Neutrophil (primary cell): ENCODE measurements at regions not wholly inside any gene's neighbourhood (a gene's known extent, or its start where the extent isn't known, plus 50 kb on each side); places are given as distances from the start of the nearest gene placed in this dataset.
"Not testable (repeated sequence)": the region's sequence is repeated elsewhere in the genome, so short reads cannot be mapped to it uniquely, and the experiment has no call there.

Experiments
- H3K27ac ChIP-seq: fragments of 200-600 bp; sonication (generic); 2 replicates; pipeline ENCODE4 v1.5.1; 2016; ENCODE audit warnings: mild to moderate bottlenecking, moderate library complexity
- H3K27me3 ChIP-seq: fragments of 200-600 bp; sonication (generic); 2 replicates; pipeline ENCODE4 v1.6.0; 2016; ENCODE audit warnings: mild to moderate bottlenecking
- H3K36me3 ChIP-seq: fragments of 200-600 bp; sonication (generic); 2 replicates; pipeline ENCODE4 v1.5.1; 2017
- H3K4me1 ChIP-seq, 2 experiments: fragments of 200-600 bp in 1 of 2; sonication (generic) in 1 of 2; 1 replicate in 1 of 2; 2 replicates in 1 of 2; pipeline versions ENCODE4 v1.5.1 to v1.6.1; 2013 to 2016; ENCODE audit warnings: low read depth in 1 of 2, low read length in 1 of 2, mild to moderate bottlenecking in 1 of 2, moderate library complexity in 1 of 2; ENCODE audit not compliant: control insufficient read depth in 1 of 2, insufficient read depth in 1 of 2
- H3K4me3 ChIP-seq, 2 experiments: fragments of 200-600 bp in 1 of 2; sonication (generic) in 1 of 2; 1 replicate in 1 of 2; 2 replicates in 1 of 2; pipeline ENCODE4 v1.5.1; 2013 to 2016; ENCODE audit warnings: low read depth in 1 of 2, low read length in 1 of 2, mild to moderate bottlenecking in 1 of 2, moderate library complexity in 1 of 2
- H3K9me3 ChIP-seq: fragments of 200-600 bp; sonication (generic); 2 replicates; pipeline ENCODE4 v1.5.1; 2016
- TF ChIP-seq, protein P1 (sequence below): fragments of 200-600 bp; sonication (generic); IDR thresholded peaks from 2 replicates; pipeline ENCODE4 v1.5.1; 2016; ENCODE audit warnings: antibody characterized with exemption

DNA sequence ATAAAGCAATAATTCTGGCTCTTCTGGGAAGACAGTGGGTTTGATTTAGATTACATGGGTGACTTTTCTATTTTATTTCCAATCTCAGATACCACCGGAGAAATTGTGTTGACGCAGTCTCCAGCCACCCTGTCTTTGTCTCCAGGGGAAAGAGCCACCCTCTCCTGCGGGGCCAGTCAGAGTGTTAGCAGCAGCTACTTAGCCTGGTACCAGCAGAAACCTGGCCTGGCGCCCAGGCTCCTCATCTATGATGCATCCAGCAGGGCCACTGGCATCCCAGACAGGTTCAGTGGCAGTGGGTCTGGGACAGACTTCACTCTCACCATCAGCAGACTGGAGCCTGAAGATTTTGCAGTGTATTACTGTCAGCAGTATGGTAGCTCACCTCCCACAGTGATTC is 1347.6 kb downstream of the RPIA start:
- not testable (repeated sequence) for H3K27me3 ChIP-seq, H3K9me3 ChIP-seq, H3K36me3 ChIP-seq, H3K27ac ChIP-seq, H3K4me1 ChIP-seq, H3K4me3 ChIP-seq

DNA sequence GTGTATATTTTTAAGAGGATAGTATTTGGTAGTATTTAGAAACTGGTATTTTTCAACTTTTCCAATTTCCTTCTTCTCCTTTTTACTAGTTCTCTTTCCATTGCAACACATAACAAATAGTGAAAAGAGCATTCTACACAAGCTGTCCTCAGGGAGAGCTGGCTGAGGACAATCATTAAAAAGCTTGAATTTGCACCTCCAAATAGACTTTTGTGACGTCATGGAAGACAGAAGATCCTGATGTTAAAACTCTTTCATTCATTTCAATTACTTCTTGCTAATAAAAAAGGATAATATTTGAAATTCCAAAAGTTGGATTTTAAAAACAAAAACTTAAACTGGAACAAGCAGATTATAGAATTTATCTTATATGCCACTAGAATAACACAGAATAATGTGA is 1356.3 kb downstream of the RPIA start:
- H3K9me3 ChIP-seq, H3K4me1 ChIP-seq, H3K27me3 ChIP-seq, H3K36me3 ChIP-seq, H3K4me3 ChIP-seq, H3K27ac ChIP-seq: not testable (repeated sequence)

GRCh38 chr2:90052113-90052631 is 1360.7 kb downstream of the RPIA start:
- H3K27me3 ChIP-seq, H3K27ac ChIP-seq, H3K4me1 ChIP-seq, H3K9me3 ChIP-seq, H3K4me3 ChIP-seq, H3K36me3 ChIP-seq: not testable (repeated sequence)

- Histone ChIP-seq H3K27ac (no peak overlapping the region), H3K4me1 (no peaks in the 10 kb centered on the region), H3K9me3 (no peaks in the 10 kb centered on the region), H3K36me3 (no peaks in the 10 kb centered on the region), H3K4me3 (no peak overlapping the region), H3K27me3 (peaks cover 8% of the 10 kb centered on the region)
- TF ChIP-seq, protein P1, sequence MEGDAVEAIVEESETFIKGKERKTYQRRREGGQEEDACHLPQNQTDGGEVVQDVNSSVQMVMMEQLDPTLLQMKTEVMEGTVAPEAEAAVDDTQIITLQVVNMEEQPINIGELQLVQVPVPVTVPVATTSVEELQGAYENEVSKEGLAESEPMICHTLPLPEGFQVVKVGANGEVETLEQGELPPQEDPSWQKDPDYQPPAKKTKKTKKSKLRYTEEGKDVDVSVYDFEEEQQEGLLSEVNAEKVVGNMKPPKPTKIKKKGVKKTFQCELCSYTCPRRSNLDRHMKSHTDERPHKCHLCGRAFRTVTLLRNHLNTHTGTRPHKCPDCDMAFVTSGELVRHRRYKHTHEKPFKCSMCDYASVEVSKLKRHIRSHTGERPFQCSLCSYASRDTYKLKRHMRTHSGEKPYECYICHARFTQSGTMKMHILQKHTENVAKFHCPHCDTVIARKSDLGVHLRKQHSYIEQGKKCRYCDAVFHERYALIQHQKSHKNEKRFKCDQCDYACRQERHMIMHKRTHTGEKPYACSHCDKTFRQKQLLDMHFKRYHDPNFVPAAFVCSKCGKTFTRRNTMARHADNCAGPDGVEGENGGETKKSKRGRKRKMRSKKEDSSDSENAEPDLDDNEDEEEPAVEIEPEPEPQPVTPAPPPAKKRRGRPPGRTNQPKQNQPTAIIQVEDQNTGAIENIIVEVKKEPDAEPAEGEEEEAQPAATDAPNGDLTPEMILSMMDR, result no peak
Measured at GRCh38 chr2:90069290-90069894, 1377.9 kb downstream of the RPIA start.

GRCh38 chr2:90076311-90076710 is 1384.8 kb downstream of the RPIA start:
- Histone ChIP-seq H3K9me3 (no peaks in the 10 kb centered on the region), H3K27ac (no peak overlapping the region), H3K4me3 (no peak overlapping the region), H3K4me1 (no peaks in the 10 kb centered on the region), H3K36me3 (no peaks in the 10 kb centered on the region), H3K27me3 (peaks cover 6% of the 10 kb centered on the region)
- TF ChIP-seq, protein P1, result no peak

- Histone ChIP-seq H3K36me3 (no peaks in the 10 kb centered on the region), H3K27me3 (peaks cover 13% of the 10 kb centered on the region)
- TF ChIP-seq, protein P1, result no peak
Measured at GRCh38 chr2:90077948-90078347, 1386.5 kb downstream of the RPIA start.

GRCh38 chr2:90079374-90079773 is 1387.9 kb downstream of the RPIA start:
- H3K36me3 ChIP-seq, result no peaks in the 10 kb centered on the region
- TF ChIP-seq, protein P1, result no peak
- peaks cover 13% of the 10 kb centered on the region for H3K27me3 ChIP-seq
- no peak overlapping the region for H3K4me3 ChIP-seq
- H3K9me3 ChIP-seq, result no peaks in the 10 kb centered on the region
- H3K27ac ChIP-seq, result no peak overlapping the region
- H3K4me1 ChIP-seq, result no peaks in the 10 kb centered on the region

More at GRCh38 chr2:90077948-90078347, 1386.5 kb downstream of the RPIA start:
- Histone ChIP-seq H3K27ac (no peak overlapping the region), H3K9me3 (no peaks in the 10 kb centered on the region), H3K4me3 (no peak overlapping the region), H3K4me1 (no peaks in the 10 kb centered on the region)

DNA sequence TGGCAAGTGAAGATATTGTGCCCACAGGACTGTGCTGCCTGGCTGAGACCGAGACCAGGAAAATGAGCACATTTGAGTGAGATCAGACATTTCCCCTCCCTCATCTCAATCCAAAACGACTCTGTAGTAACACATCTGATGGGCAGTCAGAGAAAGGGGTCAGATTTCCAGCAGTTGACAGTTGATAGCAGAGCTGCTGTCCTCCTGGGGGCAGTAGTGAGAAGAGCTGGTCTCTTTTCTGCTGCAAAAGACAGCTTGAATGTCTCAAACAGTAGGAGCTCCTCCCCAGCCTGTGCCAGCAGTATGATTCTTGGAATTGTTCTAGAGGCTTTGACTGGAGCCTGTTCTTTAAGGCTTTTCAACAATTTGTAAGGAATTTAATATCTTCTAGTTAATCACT is 1396.3 kb downstream of the RPIA start:
- H3K36me3 ChIP-seq, H3K4me3 ChIP-seq: not testable (repeated sequence)

DNA sequence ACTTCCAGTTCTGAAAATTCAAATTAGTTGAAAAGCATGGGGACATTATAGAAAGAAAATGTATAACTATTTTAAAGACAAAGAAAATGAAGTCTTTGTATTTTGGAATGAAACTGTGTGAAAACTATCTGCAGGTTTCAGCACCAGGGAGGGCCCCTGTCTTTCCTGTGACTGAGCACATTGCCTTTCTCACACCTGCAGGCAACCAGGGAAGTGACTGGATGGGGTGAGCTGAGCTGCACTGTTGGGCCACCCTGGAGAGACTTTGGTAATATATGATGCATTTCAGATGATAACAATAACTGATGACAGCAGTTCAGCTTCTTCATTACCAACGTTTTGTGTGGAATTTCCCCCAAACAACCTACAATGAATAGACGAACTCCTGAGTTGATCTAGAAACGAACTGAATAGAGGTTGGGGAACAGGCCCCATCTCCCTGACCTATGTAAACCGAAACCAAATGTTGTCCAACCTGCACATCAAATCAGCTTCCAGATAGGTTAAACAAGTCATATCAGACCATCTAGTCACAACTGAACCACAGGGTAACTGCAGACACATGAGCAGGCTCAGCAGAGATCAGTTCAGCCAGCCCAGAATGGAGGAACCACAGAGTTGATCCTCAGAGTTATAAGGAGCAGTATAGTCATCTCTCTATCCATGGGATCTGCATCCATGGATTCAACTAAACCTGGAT is 1402.2 kb downstream of the RPIA start:
- not testable (repeated sequence) for H3K36me3 ChIP-seq, H3K27ac ChIP-seq, H3K4me3 ChIP-seq, H3K9me3 ChIP-seq, H3K4me1 ChIP-seq, H3K27me3 ChIP-seq

More for the DNA sequence above, 1396.3 kb downstream of the RPIA start:
- not testable (repeated sequence) for H3K4me1 ChIP-seq, H3K27me3 ChIP-seq, H3K9me3 ChIP-seq, H3K27ac ChIP-seq

GRCh38 chr2:90097617-90098016 is 1406.1 kb downstream of the RPIA start:
- not testable (repeated sequence) for H3K36me3 ChIP-seq, H3K27ac ChIP-seq

More at GRCh38 chr2:90097617-90098016, 1406.1 kb downstream of the RPIA start:
- H3K27me3 ChIP-seq, H3K4me1 ChIP-seq, H3K4me3 ChIP-seq, H3K9me3 ChIP-seq: not testable (repeated sequence)
